ENCODE measurements at regions not wholly inside any gene's neighbourhood (a gene's known extent, or its start where the extent isn't known, plus 50 kb on each side); places are given as distances from the start of the nearest gene placed in this dataset.

DNA sequence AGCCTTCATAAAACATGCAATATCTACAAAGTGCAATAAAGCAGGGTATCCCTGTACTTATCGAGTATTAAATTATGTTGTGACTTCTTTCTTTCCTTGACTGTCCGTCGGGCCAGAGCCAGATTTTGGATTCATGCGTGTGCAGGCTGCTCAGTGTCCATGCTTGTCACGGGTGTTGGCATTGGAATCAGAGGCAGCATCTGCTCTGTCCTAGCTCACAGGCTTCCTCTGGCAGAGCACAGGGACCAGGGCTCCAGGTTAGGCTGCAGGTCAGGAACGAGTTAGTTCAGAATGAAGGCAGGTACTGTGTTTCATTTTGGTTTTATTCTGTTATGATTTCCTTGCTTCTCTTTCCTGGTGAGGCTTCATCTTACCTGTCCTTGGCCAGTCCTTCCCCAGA is 249.8 kb downstream of the AUH start:
- no peak for TF ChIP-seq ZFX (IDR thresholded peaks at IDR 0.05; ENCODE audit: borderline replicate concordance)
- TF ChIP-seq, protein P1, sequence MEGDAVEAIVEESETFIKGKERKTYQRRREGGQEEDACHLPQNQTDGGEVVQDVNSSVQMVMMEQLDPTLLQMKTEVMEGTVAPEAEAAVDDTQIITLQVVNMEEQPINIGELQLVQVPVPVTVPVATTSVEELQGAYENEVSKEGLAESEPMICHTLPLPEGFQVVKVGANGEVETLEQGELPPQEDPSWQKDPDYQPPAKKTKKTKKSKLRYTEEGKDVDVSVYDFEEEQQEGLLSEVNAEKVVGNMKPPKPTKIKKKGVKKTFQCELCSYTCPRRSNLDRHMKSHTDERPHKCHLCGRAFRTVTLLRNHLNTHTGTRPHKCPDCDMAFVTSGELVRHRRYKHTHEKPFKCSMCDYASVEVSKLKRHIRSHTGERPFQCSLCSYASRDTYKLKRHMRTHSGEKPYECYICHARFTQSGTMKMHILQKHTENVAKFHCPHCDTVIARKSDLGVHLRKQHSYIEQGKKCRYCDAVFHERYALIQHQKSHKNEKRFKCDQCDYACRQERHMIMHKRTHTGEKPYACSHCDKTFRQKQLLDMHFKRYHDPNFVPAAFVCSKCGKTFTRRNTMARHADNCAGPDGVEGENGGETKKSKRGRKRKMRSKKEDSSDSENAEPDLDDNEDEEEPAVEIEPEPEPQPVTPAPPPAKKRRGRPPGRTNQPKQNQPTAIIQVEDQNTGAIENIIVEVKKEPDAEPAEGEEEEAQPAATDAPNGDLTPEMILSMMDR (IDR thresholded peaks at IDR 0.05) = no peak
- H3K27ac ChIP-seq = no peak overlapping the region

DNA sequence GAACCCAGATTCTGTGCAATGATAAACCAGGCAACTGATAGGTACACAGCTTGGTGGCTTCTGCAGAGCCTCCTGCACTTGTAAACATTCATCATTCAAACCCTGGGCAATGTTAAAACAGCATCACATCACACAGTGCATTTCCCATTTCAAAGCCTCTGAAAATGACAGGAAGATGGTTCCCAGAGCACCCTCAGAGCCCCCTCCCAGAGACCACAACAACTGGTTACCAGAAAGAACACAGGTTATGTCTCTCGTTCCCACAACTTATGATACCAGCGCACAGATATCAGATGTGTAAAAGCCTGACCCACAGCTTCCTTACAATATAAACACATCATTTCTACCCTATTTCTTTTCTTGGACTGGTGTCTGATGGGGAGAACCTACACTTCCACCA is 248.7 kb downstream of the AUH start:
- TF ChIP-seq, protein P1 (IDR thresholded peaks at IDR 0.05) = no peak
- TF ChIP-seq ZFX (IDR thresholded peaks at IDR 0.05; ENCODE audit: borderline replicate concordance) = no peak

DNA sequence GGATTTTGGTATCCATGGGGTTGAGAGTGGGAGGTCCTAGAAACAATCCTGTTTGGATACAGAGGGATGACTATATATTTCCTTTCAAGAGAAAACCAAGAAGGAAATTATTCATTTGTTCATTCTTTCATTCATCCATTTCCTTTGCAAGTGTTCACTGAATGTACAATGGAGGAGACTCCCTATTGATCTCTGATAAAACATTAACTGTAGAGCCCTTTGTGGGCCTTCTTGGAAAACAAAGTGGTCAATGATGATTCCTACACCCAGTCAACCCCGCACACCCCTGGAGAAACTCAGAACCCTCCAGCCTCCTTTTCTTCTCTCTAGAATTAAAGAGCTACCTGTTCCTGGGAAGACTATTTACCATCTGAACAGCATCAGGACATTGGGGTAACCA is 247.3 kb downstream of the AUH start:
- TF ChIP-seq, protein P1 (IDR thresholded peaks at IDR 0.05) = no peak
- no peak for TF ChIP-seq ZFX (IDR thresholded peaks at IDR 0.05; ENCODE audit: borderline replicate concordance)
- no peak overlapping the region for H3K27ac ChIP-seq

More for the DNA sequence above, 248.7 kb downstream of the AUH start:
- H3K27ac ChIP-seq = no peak overlapping the region

DNA sequence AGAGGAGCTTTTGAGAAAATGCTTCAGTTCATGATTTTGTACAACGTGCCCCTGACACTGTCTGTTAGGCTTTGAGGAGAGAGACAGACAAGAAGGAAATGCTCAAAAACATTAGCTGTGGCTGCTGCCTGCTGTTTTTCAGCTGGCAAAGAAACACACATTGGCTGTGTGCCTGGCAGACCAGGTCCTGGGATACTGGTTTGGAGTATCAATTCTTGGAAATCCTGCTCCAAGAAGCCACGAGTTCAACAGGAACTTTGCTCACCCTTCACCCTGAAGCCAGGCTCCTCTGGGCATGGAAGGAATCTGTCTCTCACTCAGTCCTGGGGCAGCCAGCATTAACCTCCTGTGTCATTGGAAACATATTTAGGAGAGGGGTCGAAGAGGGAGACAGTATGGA is 245.5 kb downstream of the AUH start:
- H3K27ac ChIP-seq = no peak overlapping the region
- TF ChIP-seq, protein P1 (IDR thresholded peaks at IDR 0.05) = no peak
- no peak for TF ChIP-seq ZFX (IDR thresholded peaks at IDR 0.05; ENCODE audit: borderline replicate concordance)

DNA sequence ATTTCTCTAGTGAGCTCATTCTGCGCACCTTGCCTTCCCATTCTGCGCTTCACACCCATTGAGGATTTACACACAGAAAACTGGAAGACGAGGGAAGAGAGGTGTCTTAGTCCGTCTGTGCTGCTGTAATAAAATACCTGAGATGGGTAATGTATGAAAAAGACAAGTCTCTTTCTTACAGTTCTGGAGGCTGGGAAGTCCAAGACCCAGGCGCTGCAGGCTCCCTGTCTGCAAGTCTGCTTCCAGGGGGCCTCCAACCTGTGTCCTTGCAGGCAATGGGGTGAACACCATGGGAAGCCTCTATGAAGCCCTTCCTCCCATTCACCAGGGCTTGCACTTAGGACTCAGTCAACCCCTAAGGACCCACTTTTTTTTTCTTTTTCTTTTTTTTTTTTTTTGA is 245.0 kb downstream of the AUH start:
- no peak overlapping the region for H3K27ac ChIP-seq
- TF ChIP-seq, protein P1 (IDR thresholded peaks at IDR 0.05) = no peak
- TF ChIP-seq ZFX (IDR thresholded peaks at IDR 0.05; ENCODE audit: borderline replicate concordance) = no peak

DNA sequence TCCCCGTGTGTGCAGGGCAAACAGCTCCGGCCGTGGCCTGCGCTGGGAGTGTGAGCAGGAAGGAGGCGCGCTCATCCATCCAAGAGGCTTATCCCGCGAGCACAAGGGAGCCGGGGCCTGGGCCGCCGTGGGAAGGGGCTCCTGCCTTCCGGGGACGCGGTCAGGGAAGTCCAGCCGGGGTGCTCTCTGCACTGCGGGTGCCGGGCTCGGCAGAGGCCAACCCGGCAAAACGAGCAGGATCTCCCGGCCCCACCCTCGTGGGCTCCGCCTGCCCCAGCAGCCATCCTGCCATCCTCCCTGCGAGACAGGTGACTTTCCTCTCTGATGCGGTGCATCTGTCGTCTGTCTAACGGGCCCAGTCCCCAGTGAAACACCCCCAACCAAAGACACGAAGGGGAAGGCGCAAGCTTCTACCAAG is 244.2 kb downstream of the AUH start:
- no peak overlapping the region for H3K27ac ChIP-seq
- TF ChIP-seq, protein P1 (IDR thresholded peaks at IDR 0.05) = no peak
- no peak for TF ChIP-seq ZFX (IDR thresholded peaks at IDR 0.05; ENCODE audit: borderline replicate concordance)

DNA sequence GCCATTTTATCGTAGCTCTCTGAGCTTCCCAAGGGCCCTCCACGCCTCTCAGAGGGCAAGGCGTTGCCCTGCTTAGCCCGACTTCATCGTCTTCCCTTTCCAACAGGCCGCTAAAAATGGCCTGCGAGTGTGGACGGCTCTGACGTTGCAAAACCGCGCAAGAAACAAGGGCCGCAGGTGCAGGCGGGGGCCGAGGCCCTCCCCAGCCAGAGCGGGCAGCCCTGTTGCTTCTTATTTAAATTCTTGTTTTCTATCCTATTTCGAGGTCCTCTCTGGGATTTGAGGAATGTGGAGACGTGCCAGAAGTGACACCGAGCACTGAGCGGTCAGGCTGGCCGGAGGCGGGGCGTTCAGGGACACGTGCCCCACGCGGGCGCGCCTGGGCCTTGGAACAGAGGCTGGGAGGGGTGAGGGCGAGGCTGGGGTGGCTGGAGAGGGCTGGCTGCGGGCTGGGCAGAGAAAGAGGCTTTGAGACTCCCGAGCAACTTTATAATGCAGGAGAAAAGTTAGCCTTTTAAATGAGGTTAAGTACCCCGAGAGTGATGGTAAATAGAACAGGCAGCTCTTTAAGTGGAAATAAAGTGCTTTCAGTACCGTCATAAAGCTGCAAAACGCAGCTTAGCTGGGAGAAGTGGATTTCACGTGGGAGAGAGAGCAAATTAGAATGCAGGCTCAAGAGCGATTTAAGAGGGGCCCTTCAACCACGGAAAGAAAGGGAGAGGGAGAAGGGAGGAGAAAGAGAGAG is 243.6 kb downstream of the AUH start:
- no peak overlapping the region for H3K27ac ChIP-seq
- TF ChIP-seq, protein P1 (IDR thresholded peaks at IDR 0.05) = no peak
- TF ChIP-seq ZFX (IDR thresholded peaks at IDR 0.05; ENCODE audit: borderline replicate concordance) = no peak

Data from 22Rv1 (cell line).